Activated CD8-positive, alpha-beta memory T cell treated with anti-CD3 and anti-CD28 coated beads, Interleukin-2, amount 50 U/mL, for 4 hours (primary cell): ENCODE measurements at regions not wholly inside any gene's neighbourhood (a gene's known extent, or its start where the extent isn't known, plus 50 kb on each side); places are given as distances from the start of the nearest gene placed in this dataset.

Experiments used
- DNase-seq: peaks from one replicate; pipeline ENCODE4 v3.0.0-alpha.2; 2020

DNA sequence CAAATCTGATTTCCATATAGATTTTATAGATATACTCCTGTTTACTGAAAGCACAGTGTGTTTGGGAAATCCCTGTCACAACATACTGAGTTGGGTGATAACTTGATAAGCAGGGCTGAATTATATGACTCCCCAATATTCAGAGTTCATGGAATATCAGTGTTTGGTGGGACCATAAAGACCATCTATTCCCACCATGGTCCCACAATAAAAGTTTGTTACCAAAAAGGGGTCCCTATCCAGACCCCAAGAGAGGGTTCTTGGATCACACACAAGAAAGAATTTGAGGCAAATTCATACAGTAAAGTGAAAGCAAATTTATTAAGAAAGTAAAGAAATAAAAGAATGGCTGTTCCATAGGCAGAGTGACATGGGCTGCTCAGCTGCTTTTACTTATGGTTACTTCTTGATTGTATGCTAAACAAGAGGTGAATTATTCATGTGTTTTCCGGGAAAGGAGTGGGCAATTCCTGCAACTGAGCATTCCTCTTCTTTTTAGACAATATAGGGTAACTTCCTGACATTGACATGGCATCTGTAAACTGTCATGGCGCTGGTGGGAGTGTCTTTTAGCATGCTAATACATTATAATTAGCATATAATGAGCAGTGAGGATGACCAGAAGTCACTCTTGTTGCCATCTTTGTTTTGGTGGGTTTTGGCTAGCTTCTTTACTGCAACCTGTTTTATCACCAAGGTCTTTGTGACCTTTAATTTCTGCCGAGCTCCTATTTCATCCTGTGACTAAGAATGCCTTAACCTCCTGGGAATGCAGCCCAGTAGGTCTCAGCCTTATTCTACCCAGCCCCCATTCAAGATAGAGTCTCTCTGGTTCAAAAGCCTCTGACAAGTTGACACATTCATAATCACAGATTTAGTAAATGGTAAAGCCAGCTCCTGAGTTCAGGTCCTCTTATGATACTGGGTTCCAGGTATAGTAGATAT, 240.6 kb upstream of the PDGFD start:
- DNase-seq: no peak

DNA sequence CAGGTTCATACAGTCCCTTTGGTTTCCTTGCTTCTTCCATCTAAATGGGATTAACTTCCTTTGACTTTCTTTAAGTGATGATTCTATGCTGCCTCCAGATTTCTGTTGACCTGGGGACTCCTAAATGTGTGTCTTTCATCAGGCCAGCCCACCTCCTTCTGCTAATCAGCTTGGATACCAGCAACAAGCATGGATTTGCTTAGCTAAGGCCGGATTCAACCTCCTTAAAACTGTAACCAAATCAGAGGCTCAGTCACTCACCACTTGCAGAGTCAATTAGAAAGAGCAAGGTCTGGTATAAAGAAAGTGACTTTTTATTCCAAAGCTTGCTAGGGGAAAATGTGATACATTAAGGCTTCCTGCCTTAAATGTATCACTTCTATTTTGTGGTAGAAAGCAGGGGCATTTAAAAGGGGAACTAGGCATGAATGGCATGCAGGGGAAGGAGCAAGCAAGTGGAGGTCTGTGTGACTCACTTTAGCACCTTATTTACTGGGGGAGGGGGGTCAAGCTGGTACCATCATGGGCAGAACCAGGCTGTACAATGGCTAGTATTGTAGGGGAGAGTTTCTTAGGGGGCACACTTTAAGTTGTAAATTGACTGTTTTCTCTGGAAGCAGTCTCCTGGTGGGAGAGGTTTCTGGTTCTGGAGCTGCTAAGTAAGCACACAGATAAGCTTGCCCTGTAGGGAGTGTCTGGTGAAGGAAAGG, 239.0 kb upstream of the PDGFD start:
- no peak for DNase-seq

DNA sequence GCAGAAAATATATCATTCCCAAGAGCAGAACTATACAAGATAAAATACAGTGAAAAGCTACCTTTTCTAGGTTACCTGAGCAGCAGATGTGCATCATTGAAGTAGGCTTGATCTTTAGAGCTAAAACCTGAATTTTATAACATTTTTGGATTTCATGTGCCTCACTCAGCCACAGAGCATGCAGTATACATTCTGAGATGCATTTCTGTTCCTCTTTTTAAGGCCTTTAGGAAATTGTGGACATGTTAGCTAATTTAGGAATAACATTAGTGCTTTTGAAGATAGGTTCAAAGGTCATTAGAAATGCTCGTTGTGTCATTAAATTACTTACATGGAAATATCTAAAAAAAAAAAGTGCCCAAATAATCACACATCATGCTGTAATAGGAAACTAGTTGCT, 230.6 kb upstream of the PDGFD start:
- DNase-seq: no peak

DNA sequence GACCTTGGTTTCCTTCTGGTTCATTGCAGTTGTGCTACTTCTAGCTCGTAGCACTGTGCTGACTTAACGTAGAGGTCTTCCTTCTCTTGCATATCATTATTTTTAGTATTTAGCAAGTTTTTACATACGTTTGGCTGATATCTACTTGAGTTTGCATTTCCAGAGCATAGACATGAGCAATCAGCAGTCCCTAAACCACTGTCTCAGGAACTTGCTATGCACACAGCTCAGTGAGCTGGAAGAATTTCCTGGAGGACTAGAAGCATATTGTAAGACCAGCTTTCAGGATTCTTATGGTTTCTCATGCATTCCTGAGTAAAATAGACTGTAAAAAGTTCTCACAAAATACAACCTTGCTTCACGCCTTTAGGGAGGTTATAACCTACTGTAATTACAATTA, 226.7 kb upstream of the PDGFD start:
- no peak for DNase-seq

DNA sequence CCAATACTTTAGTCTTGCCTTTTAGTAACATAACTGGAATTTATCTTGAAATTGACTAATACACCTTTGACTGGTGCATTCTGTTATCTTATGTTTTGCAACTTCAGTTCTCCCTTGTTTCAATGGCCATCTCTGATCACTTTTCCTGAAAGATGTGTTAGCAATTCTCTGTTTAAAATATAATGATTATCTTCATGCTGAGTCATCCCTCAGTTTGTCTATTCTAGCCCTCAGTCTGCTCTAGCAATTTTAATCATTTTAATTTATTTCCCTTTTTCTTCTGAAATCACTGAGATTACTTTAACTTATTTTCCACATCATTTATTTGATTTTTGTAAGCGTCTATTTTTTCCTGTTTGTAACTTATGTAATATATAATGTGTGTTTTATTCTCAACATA, 221.9 kb upstream of the PDGFD start:
- no peak for DNase-seq

DNA sequence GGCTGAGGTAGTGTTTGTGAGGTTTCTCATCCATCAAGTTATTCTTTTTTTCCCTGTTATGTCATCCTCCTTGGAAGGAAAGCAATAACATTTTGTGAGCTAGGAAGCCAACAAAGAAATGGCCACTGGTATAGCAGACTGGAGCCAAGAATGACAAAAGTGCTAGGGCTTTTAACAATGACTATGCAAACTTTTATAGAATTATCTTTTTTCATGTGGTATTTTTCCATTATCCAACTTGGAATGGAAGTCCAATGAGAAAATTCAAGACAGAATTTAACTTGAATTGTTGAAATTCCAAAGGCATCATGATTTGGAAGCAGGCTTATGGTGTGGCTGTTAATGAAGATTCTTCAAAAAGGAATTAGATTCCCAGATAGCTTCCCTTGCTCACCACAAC, 216.4 kb upstream of the PDGFD start:
- DNase-seq: no peak

DNA sequence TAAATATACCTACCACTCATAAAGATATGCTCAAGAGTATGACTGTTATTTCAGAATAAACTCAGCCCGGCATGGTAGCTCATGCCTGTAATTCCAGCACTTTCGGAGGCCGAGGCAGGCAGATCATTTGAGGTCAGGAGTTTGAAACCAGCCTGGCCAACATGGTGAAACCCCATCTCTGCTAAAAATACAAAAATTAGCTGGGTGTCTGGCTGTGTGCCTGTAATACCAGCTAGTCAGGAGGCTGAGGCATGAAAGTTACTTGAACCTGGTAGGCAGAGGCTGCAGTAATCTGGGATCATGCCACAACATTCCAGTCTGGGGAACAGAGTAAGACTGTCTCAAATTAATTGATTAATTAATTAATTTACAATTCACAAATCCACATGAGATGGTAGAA, 208.2 kb upstream of the PDGFD start:
- no peak for DNase-seq

DNA sequence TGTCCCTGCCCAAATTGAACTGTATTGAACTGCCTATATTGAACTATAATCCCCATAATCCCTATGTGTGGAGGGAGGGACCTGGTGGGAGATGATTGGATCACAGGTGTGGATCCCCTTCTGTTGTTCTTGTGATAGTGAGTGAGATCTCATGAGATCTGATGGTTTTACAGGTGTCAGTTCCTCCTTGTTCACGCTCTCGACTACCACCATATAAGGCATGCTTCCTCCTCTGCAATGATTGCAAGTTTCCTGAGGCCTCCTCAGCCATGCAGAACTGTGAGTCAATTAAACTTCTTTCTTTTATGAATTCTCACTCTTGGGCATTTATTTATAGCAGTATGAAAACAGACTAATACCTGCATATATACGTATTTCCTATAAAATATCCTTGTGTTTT, 206.5 kb upstream of the PDGFD start:
- DNase-seq: no peak

DNA sequence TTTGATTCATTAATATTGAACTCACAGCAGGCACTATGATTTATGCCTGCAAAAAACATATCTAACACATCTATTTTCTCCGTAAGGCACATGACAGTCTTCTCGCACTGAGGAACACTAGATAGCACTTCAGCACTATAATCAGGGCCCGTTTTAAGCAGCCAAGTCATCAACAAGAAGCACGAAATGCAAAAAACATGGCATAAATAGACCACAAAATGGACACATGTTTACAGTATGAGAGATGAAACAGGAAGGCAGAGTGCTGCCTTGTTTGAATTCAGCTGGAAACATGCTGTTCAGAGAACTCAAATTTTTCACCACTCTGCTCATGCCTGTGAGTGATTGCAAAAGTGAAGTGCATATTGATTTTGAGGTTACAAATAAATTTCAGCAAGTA, 205.8 kb upstream of the PDGFD start:
- DNase-seq: no peak

DNA sequence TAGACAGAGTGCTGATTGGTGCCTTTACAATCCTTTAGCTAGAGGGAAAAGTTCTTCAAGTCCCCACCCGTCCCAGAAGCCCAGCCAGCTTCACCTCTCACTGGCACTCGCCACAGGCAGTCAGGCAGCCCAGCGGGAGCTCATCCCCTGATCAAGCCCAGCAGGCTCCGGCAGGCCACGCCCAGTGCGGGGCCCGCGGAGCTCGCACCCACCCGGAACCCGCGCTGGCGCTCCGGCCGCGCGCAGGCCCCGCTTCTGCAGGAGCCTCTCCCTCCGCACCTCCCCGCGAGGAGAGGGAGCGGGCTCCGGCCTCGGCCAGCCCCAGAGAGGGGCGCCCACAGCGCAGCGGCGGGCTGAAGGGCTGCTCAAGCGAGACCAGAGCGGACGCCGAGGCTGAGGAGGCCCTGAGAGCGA, 202.4 kb upstream of the PDGFD start:
- DNase-seq: no peak

DNA sequence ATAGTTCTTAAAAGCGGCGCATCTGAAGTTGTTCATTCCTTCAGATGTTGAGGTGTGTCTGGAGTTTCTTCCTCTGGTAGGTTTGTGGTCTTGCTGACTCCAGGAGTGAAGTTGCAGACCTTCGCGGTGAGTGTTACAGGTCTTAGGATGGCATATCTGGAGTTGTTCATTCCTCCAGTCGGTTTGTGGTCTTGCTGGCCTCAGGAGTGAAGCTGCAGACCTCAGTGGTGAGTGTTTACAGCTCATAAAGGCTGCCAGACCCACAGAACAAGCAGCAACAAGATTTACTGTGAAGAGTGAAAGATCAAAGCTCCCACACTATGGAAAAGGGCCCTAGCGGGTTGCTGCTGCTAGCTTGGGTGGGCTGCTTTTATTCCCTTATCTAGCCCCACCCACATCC, 201.7 kb upstream of the PDGFD start:
- DNase-seq: no peak

DNA sequence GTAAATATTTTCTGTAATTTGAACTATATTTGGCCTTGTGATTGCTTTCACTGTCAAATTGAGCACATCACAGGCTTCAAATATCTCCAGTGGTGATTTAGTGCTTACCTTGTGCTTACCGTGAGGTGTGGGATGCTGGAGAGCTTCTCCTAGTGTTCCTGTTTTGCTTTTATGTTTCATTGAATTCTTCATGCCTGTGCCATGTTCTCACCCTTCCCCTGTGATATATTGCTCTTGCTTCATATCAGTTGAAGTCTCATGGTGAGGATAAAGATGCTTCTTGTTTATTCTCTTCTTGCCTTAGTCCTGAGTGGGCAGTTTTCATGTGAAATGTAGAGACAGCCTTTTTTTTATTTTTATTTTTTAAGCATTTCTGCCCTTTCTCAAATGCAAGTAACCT, 198.0 kb upstream of the PDGFD start:
- DNase-seq: no peak

DNA sequence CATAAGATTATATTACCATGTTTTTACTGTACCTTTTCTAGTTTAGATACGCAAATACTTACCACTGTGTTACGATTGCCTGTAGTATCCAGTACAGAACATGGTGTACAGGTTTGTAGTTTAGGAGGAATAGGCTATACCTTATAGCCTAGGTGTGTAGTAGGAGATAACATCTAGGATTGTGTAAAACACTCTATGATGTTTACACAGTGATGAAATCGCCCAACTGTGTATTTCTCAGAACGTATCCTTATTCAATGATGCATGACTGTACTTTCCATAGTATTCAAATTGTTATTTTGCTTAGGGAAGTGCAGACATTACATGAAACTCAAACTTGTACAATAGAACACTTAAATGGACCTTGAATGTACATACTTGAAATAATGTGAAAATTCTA, 188.1 kb upstream of the PDGFD start:
- no peak for DNase-seq

DNA sequence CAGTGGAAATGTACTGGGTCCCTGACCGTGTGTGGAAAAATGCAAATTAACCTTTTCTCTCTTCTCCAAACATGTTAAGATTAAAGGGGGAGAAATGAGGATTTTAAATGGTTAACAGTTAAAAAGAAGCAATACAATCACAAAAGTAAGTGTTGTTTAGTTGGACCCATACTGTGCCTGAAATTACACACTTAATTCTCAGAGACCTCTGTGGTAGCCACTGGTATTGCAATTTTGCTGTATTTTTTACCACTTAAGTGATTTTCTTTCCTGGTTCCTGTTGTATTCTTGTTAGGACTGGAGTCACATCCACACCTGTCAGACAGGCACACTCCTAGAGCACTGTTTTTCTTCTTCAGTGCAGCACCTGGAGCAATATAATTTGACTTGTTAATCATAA, 179.6 kb upstream of the PDGFD start:
- no peak for DNase-seq

DNA sequence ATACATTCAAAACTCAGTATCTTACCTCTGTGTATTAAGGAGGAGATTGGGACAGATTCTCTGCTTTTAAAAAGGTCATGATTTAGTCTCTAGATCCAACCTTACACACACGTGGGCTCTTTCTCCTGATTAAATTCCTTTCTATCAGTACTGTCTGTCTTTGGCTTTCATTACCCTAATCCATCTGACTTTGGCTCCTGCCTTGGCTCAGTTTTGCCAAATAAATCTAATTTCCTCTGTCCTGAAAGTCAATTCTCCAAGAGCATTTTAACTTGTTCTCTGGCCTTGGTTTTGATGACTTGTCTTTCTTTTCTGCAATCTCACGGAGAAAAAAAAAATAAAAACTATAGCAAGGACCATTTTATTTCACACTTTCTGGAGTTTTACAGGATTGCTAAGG, 176.6 kb upstream of the PDGFD start:
- no peak for DNase-seq

DNA sequence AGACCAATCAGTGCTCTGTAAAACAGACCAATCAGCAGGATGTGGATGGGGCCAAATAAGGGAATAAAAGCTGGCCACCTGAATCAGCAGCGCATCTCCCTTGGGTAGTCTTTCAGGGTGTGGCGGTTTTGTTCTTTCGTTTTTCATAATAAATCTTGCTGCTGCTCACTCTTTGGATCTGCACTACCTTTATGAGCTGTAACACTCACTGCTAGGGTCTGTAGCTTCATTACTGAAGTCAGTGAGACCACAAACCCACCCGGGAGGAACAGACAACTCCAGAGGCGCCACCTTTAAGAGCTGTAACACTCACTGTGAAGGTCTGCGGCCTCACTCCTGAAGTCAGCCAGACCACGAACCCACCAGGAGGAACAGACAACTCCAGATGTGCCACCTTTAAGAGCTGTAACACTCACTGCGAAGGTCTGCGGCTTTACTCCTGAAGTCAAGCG, 175.5 kb upstream of the PDGFD start:
- DNase-seq: no peak

DNA sequence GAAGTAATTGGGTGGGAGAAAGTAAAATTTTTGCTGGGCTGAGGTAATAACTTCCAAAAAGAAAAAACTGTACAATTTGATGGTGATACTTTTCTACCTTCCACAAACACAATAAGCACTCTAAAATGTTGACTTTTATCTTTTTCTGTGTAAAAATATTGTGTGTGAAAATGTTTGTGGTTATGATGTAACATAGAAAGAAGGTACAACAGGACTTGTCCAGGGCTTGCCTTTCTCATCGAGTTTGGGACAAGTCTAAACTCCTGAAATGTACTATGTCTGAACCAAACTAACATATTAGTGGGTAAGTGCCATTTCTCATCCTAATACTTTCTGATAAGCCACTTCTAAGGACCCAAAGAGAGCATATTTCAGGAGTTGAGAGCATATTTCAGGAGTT, 174.2 kb upstream of the PDGFD start:
- no peak for DNase-seq

DNA sequence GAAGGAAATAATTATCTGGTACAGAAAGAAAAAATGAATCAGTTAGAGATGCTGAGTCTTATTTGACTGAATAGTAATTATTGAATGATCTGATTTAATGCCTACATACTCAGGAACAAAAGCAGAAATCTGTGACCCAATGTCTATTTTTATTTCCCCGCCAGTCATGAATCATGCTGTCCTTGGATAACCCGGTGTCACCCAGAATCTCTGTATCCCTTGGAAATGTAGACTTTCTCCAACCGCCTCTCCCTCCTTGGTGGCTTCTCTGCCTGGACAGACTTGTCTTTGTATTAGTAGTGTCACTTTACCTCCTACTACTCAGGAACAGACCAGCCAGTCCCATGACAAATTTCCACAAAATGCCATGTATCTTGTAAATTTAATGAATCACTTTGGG, 173.3 kb upstream of the PDGFD start:
- no peak for DNase-seq

DNA sequence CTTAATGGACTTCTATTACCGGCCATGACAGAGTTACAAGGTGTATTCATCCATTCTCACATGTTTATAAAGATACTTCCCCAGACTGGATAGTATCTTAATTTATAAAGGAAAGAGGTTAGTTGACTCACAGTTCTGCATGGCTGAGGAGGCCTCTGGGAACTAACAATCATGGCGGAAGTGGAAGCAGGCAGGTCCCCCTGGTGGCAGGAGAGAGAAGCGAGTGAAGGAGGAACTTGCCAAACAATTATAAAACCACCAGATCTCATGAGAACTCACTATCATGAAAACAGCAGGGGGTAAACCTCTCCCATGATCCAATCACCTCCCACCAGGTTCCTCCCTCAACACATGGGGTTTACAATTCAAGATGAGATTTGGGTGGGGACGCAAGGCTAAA, 170.0 kb upstream of the PDGFD start:
- DNase-seq: no peak

DNA sequence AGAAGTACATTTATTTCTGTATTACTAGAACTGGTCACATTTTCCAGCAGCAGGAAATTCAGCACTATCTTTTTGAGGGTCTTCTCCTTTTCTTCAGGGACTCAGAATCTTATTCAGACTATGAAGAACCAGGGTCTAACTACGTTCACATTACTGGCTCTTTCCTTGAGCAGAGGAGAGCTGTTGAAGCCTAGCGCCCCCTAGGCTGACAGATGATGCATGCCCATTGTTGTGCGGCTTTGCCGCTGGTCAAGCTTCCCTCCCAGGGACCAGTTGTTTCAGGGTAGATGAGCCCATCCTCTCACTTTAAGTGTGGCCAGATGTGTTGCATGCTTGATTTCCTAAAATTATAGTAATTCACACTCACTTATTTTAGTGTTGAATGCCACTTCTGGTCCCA, 168.2 kb upstream of the PDGFD start:
- DNase-seq: no peak

DNA sequence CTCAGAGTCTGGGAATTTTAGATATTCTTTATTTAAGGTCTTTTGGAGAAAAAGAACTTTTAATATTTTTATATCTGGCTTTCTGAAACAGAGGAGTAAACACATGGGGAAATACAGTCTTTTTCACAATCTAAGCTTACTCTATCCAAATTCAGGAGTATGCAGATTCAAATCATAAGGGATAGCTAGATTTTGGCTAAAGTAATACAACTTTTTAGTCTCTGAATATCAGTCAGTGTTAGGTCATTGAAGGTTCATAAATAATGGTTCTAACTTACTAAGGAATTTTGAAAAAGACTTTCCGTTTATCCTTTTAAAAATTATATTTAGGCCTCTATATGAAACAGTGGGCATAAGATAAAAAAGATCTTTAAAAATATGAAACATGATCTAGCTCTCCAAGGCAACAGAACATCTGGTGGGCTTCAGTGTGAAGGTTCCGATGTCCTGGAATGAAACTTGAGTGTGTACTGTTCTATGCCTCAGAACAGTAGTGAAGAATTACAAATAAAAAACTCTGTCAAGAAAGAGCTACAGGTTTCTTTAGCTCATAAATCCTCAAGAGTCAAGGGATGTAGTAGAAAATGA, 165.2 kb upstream of the PDGFD start:
- DNase-seq: no peak

DNA sequence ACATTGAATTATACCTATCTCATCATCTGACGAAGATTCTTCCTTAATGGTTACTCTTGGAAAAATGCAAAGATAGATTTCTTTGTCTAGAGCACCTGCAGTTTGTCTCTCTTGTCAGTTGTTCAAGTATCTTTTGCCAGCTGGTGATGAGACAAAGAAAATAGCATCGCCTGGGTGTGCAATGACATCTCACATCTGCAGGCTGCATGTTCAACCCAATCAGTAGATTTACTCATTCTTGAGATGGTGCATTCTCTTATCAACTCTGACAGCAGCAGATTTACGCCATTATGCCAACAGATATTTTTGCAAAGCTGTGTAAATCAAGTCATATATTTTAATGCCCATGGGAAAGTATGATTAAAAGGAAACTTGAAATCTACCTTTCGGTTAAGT, 164.6 kb upstream of the PDGFD start:
- DNase-seq: no peak

DNA sequence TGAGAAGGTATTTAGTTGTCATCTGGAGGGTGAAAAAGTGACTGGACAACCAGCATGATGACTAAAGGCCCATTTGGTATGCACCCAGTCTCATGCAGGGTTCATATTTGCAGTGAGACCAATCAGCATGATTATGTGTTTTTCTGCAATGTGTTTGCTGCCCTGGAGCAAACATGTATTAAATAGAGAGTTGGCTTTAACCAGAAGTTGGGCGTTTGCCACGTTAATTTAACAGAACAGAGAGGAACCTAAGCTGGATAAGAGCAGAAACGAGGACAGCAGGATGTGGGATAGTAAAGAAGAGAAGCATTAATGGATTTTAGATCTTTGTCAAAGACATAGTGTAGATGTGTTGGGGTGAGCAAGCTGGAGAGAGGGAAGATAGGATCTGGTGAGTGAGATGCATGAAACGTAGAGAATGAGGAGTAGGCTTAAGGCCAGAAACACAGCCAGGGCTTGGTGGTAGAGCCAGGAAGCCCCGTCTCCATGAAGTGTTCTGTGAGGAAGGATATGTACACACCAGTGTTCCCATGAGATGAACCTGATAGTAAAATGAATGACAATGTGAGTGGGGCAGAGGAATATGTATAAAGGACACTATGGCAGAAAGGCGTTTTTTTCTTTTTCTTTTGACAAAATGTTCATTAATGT, 164.0 kb upstream of the PDGFD start:
- DNase-seq: no peak

DNA sequence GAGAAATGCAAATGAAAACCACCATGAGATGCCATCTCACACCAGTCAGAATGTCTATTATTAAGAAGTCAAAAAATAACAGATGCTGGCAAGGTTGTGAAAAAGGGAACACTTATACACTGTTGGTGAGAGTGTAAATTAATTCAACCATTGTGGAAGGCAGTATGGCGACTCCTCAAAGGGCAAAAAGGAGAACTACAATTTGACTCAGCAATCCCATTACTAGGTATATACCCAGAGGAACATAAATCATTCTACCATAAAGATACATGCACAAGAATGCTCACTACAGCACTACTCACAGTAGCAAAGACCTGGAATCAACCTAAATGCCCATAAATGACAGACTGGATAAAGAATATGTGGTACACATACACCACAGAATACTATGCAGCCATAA, 161.1 kb upstream of the PDGFD start:
- DNase-seq: no peak
